Neural cell (in vitro differentiated cells): ENCODE measurements at regions not wholly inside any gene's neighbourhood (a gene's known extent, or its start where the extent isn't known, plus 50 kb on each side); places are given as distances from the start of the nearest gene placed in this dataset.

Experiments
- H2AFZ ChIP-seq: fragments of 200-600, 300-800 bp; sonication (generic), shearing (Covaris generic); 2 replicates; pipeline ENCODE4 v1.6.0; 2014; ENCODE audit warnings: low read depth, mild to moderate bottlenecking, antibody characterized with exemption, low read length, moderate library complexity
- H3F3A ChIP-seq: fragments of 200-600 bp; shearing (Covaris generic); 2 replicates; pipeline ENCODE4 v1.6.1; 2016; ENCODE audit warnings: mild to moderate bottlenecking, moderate library complexity, mixed read lengths, antibody characterized with exemption, low read length; ENCODE audit not compliant: insufficient read depth, poor library complexity, severe bottlenecking
- H3K27ac ChIP-seq: fragments of 200-600, 300-800 bp; sonication (generic), shearing (Covaris generic); 2 replicates; pipeline ENCODE4 v1.5.1; 2014; ENCODE audit warnings: mild to moderate bottlenecking, low read length, moderate library complexity
- H3K27me3 ChIP-seq: fragments of 300-800, 200-600 bp; sonication (generic), shearing (Covaris generic); 2 replicates; pipeline ENCODE4 v1.6.0; 2014; ENCODE audit warnings: mild to moderate bottlenecking, low read depth, low read length, moderate library complexity; ENCODE audit not compliant: insufficient read depth
- H3K36me3 ChIP-seq: fragments of 300-800, 200-600 bp; sonication (generic), shearing (Covaris generic); 2 replicates; pipeline ENCODE4 v1.5.1; 2014; ENCODE audit warnings: mild to moderate bottlenecking, antibody characterized with exemption, low read length, moderate library complexity; ENCODE audit not compliant: insufficient read depth
- H3K4me2 ChIP-seq: fragments of 300-800, 200-600 bp; sonication (generic), shearing (Covaris generic); 2 replicates; pipeline ENCODE4 v1.6.0; 2014; ENCODE audit warnings: mild to moderate bottlenecking, low read length
- H3K4me3 ChIP-seq: fragments of 300-800, 200-600 bp; sonication (generic), shearing (Covaris generic); 2 replicates; pipeline ENCODE4 v1.5.1; 2014; ENCODE audit warnings: mild to moderate bottlenecking, low read length, moderate library complexity
- H3K79me2 ChIP-seq: fragments of 200-600 bp; shearing (Covaris generic); replicated peaks from 2 replicates; pipeline ENCODE4 v1.6.0; 2014; ENCODE audit warnings: mild to moderate bottlenecking, low read length, moderate library complexity; ENCODE audit not compliant: insufficient read depth
- H3K9ac ChIP-seq: fragments of 300-800, 200-600 bp; sonication (generic), shearing (Covaris generic); 2 replicates; pipeline ENCODE4 v1.6.1; 2016; ENCODE audit warnings: mild to moderate bottlenecking, low read length, mixed read lengths
- H3K9me2 ChIP-seq: fragments of 200-600 bp; shearing (Covaris generic); 2 replicates; pipeline ENCODE4 v1.6.1; 2016; ENCODE audit warnings: mild to moderate bottlenecking, low read length, mixed read lengths; ENCODE audit not compliant: insufficient read depth
- H3K9me3 ChIP-seq: fragments of 200-600, 300-800 bp; sonication (generic), shearing (Covaris generic); 2 replicates; pipeline ENCODE4 v1.6.1; 2016; ENCODE audit warnings: mild to moderate bottlenecking, mixed run types, low read length, moderate library complexity, mixed read lengths
- H4K20me1 ChIP-seq: fragments of 200-600 bp; shearing (Covaris generic); 2 replicates; pipeline ENCODE4 v1.6.1; 2016; ENCODE audit warnings: mild to moderate bottlenecking, mixed run types; ENCODE audit not compliant: insufficient read depth
- CTCF ChIP-seq: fragments of 450-650 bp; IDR thresholded peaks from 2 replicates; pipeline ENCODE4 v1.5.1; 2014; ENCODE audit warnings: antibody characterized with exemption, mild to moderate bottlenecking, moderate library complexity; ENCODE audit not compliant: poor library complexity, severe bottlenecking
- EP300 ChIP-seq: fragments of 450-650 bp; conservative IDR thresholded peaks from 2 replicates; pipeline ENCODE4 v1.6.1; 2014; ENCODE audit warnings: antibody characterized with exemption, mild to moderate bottlenecking, moderate library complexity; ENCODE audit not compliant: poor library complexity, severe bottlenecking
- EZH2 ChIP-seq: fragments of 200-600, 300-800 bp; shearing (Covaris generic), sonication (generic); IDR thresholded peaks from 2 replicates; pipeline ENCODE4 v1.6.1; 2014; ENCODE audit warnings: antibody characterized with exemption, low read length, borderline replicate concordance, mild to moderate bottlenecking; ENCODE audit not compliant: insufficient read depth, poor library complexity, severe bottlenecking
- MXI1 ChIP-seq: fragments of 450-650 bp; conservative IDR thresholded peaks from 2 replicates; pipeline ENCODE4 v1.6.1; 2014; ENCODE audit warnings: antibody characterized with exemption, mild to moderate bottlenecking; ENCODE audit not compliant: poor library complexity, severe bottlenecking
- POLR2AphosphoS5 ChIP-seq: IDR thresholded peaks from 2 replicates; pipeline ENCODE4 v1.6.1; 2012
- RAD21 ChIP-seq: fragments of 450-650 bp; conservative IDR thresholded peaks from 2 replicates; pipeline ENCODE4 v1.6.1; 2014; ENCODE audit warnings: antibody characterized with exemption, mild to moderate bottlenecking, moderate library complexity
- SMC3 ChIP-seq: fragments of 450-650 bp; conservative IDR thresholded peaks from 2 replicates; pipeline ENCODE4 v1.6.1; 2014; ENCODE audit warnings: antibody characterized with exemption, mild to moderate bottlenecking, moderate library complexity; ENCODE audit not compliant: poor library complexity
- TAF1 ChIP-seq: IDR thresholded peaks from 2 replicates; pipeline ENCODE4 v1.6.1; 2012; ENCODE audit warnings: low read depth
- TF ChIP-seq, protein P1 (sequence below): IDR thresholded peaks from 2 replicates; pipeline ENCODE4 v1.6.1; 2012; ENCODE audit warnings: borderline replicate concordance

- Histone ChIP-seq H3K27me3 (no peaks in the 10 kb centered on the region), H3K27ac (no peak overlapping the region), H3K9me3 (no peaks in the 10 kb centered on the region), H3K4me3 (no peak overlapping the region), H3K79me2 (no peaks in the 10 kb centered on the region), H2AFZ (no peak overlapping the region), H3K36me3 (no peaks in the 10 kb centered on the region), H3K4me2 (no peak overlapping the region), H3F3A (no peaks in the 10 kb centered on the region), H4K20me1 (no peaks in the 10 kb centered on the region), H3K9ac (no peak overlapping the region), H3K9me2 (no peaks in the 10 kb centered on the region)
- no peak for TF ChIP-seq SMC3
- no peak for TF ChIP-seq EP300
- no peak for TF ChIP-seq CTCF
- no peak for TF ChIP-seq TAF1
- no peak for TF ChIP-seq MXI1
- TF ChIP-seq EZH2: no peak
- TF ChIP-seq, protein P1, sequence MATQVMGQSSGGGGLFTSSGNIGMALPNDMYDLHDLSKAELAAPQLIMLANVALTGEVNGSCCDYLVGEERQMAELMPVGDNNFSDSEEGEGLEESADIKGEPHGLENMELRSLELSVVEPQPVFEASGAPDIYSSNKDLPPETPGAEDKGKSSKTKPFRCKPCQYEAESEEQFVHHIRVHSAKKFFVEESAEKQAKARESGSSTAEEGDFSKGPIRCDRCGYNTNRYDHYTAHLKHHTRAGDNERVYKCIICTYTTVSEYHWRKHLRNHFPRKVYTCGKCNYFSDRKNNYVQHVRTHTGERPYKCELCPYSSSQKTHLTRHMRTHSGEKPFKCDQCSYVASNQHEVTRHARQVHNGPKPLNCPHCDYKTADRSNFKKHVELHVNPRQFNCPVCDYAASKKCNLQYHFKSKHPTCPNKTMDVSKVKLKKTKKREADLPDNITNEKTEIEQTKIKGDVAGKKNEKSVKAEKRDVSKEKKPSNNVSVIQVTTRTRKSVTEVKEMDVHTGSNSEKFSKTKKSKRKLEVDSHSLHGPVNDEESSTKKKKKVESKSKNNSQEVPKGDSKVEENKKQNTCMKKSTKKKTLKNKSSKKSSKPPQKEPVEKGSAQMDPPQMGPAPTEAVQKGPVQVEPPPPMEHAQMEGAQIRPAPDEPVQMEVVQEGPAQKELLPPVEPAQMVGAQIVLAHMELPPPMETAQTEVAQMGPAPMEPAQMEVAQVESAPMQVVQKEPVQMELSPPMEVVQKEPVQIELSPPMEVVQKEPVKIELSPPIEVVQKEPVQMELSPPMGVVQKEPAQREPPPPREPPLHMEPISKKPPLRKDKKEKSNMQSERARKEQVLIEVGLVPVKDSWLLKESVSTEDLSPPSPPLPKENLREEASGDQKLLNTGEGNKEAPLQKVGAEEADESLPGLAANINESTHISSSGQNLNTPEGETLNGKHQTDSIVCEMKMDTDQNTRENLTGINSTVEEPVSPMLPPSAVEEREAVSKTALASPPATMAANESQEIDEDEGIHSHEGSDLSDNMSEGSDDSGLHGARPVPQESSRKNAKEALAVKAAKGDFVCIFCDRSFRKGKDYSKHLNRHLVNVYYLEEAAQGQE: no peak
- TF ChIP-seq RAD21: no peak
- no peak for TF ChIP-seq POLR2AphosphoS5
These were observed 1703.1 kb downstream of the PCDH7 start for GRCh38 chr4:32423267-32423666.

DNA sequence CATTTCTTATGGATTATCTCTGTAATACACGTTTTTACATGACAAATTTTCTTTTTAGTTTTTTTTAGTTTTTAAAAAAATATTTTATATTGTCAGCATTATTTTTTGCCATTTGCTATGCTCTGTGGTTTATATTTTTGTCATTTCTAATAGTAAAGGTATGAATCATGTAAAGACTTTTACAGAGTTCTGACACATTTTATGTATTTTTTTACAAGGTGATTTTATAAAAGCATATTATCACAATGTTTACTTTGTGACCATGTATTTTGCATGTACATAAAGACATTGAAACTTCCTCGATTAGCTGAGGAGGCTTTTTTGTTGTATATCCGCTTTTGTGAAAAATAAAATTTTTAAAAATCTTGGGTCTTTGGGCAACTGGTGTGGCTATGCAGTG lies 1705.1 kb downstream of the PCDH7 start:
- Histone ChIP-seq H4K20me1 (no peaks in the 10 kb centered on the region), H3K36me3 (no peaks in the 10 kb centered on the region), H3K9ac (no peak overlapping the region), H3K27ac (no peak overlapping the region), H3K9me2 (no peaks in the 10 kb centered on the region), H3K4me2 (no peak overlapping the region), H3K9me3 (no peaks in the 10 kb centered on the region), H3K27me3 (no peaks in the 10 kb centered on the region), H3K4me3 (no peak overlapping the region), H3F3A (no peaks in the 10 kb centered on the region), H3K79me2 (no peaks in the 10 kb centered on the region), H2AFZ (no peak overlapping the region)
- TF ChIP-seq, protein P1: no peak
- TF ChIP-seq POLR2AphosphoS5: no peak
- no peak for TF ChIP-seq TAF1
- no peak for TF ChIP-seq SMC3
